ENCODE measurements at regions not wholly inside any gene's neighbourhood (a gene's known extent, or its start where the extent isn't known, plus 50 kb on each side); places are given as distances from the start of the nearest gene placed in this dataset.

- 38% methylated on average over 8 of the region's 8 CpGs for WGBS (ENCODE audit: insufficient coverage, insufficient replicate concordance, low lambda C conversion rate, missing lambda C conversion rate)
- no peaks in the 10 kb centered on the region for H3K9me3 ChIP-seq (replicated peaks; ENCODE audit: control insufficient read depth, insufficient read depth, low read length)
- H3K4me2 ChIP-seq (ENCODE audit: control insufficient read depth, insufficient read depth), result no peak overlapping the region
- H4K20me1 ChIP-seq (ENCODE audit: control insufficient read depth, insufficient read depth), result no peaks in the 10 kb centered on the region
- in situ Hi-C loops (cut with MboI) (no loop called here), intact Hi-C loops (cut with micrococcal nuclease; ENCODE audit: unreplicated experiment) (no loop called here)
- no peak overlapping the region for H3K9ac ChIP-seq (ENCODE audit: control insufficient read depth, insufficient read depth, low read length)
- ChIA-PET CTCF (no interaction called here), POLR2A (no interaction called here), SMC1A (ENCODE audit: uncharacterized antibody, unreplicated experiment) (no interaction called here), RAD21 (ENCODE audit: unreplicated experiment) (no interaction called here)
- no peaks in the 10 kb centered on the region for H3K36me3 ChIP-seq (ENCODE audit: control insufficient read depth in 2 of 2, insufficient read depth in 2 of 2, low read length in 1 of 2)
- no peak overlapping the region for H3K4me3 ChIP-seq
- no peaks in the 10 kb centered on the region for H3K79me2 ChIP-seq (ENCODE audit: control insufficient read depth, insufficient read depth, low read length)
- no peak overlapping the region for H2AFZ ChIP-seq (ENCODE audit: control insufficient read depth, low read depth, low read length)
- TF ChIP-seq E2F8 (IDR thresholded peaks at IDR 0.05; ENCODE audit: low read depth, partially characterized antibody) (no peak), RELA (IDR thresholded peaks at IDR 0.05; ENCODE audit: borderline replicate concordance, partially characterized antibody) (no peak), NR2C1 (IDR thresholded peaks at IDR 0.05) (no peak), PBX3 (IDR thresholded peaks at IDR 0.05; ENCODE audit: insufficient replicate concordance, low read depth, low read length) (no peak), NRF1 (conservative IDR thresholded peaks at IDR 0.05; ENCODE audit: low read depth, low read length) (no peak), JUND (IDR thresholded peaks at IDR 0.05; ENCODE audit: low read depth, low read length) (no peak), CREM (IDR thresholded peaks at IDR 0.05; ENCODE audit: low read depth) (no peak)
- H3K4me1 ChIP-seq (ENCODE audit: control insufficient read depth, insufficient read depth, low read length), result no peaks in the 10 kb centered on the region
- H3K27me3 ChIP-seq (replicated peaks in 1 of 2; ENCODE audit: control insufficient read depth in 2 of 2, insufficient read depth in 2 of 2, low read length in 1 of 2), result no peaks in the 10 kb centered on the region
- no peak overlapping the region for H3K27ac ChIP-seq (ENCODE audit: control insufficient read depth, insufficient read depth)
- no TSS peak for BruUV-seq (replicated peaks)
- FAIRE-seq, result no peak
- DNase-seq (ENCODE audit: low read depth, low spot score), result no peak
- no peak for ATAC-seq
Observed at GRCh38 chr2:5494212-5494611, 198.0 kb upstream of the SOX11 start.

Measured in GM12878 (cell line).